IMR-90 (cell line): ENCODE measurements at regions not wholly inside any gene's neighbourhood (a gene's known extent, or its start where the extent isn't known, plus 50 kb on each side); places are given as distances from the start of the nearest gene placed in this dataset.

ENCODE experiments used
- ATAC-seq: fragments of 200-7000 bp; cut with Tn5 transposase; 2 replicates; pipeline ENCODE4 v1.9.1; 2020; ENCODE audit warnings: low read depth, mild to moderate bottlenecking, moderate library complexity
- BruUV-seq: library from RNA; stranded (reverse); fragments of 400-500 nt; replicated peaks from 2 replicates; lab custom pipeline; 2021; lab: Mats Ljungman, UMichigan
- CTCF ChIA-PET: fragments of 300-600 bp; formaldehyde crosslinking; extraction: SDS; loops from one replicate; lab custom pipeline; 2021; ENCODE audit warnings: antibody characterized with exemption; lab: Yijun Ruan, JAX
- POLR2A ChIA-PET: fragments of 300-600 bp; sonication (Branson Sonifier 250); formaldehyde crosslinking; loops from one replicate; lab custom pipeline; 2022; ENCODE audit warnings: antibody characterized with exemption; ENCODE audit not compliant: unreplicated experiment; lab: Charles Lee
- DNase-seq: peaks from one replicate; pipeline ENCODE4 v3.0.0; 2013
- H2AFZ ChIP-seq: replicated peaks from 2 replicates; pipeline ENCODE3; 2013; ENCODE audit warnings: low read length, mild to moderate bottlenecking; ENCODE audit not compliant: poor library complexity
- H2AK5ac ChIP-seq: 2 replicates; pipeline ENCODE4 v1.6.1; 2013; ENCODE audit warnings: low read depth, low read length, inconsistent platforms
- H2AK9ac ChIP-seq: replicated peaks from 2 replicates; pipeline ENCODE3; 2013; ENCODE audit warnings: mild to moderate bottlenecking, low read depth, low read length, moderate library complexity; ENCODE audit not compliant: poor library complexity
- H2BK120ac ChIP-seq: 2 replicates; pipeline ENCODE4 v1.6.1; 2013; ENCODE audit warnings: low read depth, low read length, inconsistent platforms
- H2BK15ac ChIP-seq: 3 replicates; pipeline ENCODE4 v1.6.1; 2013; ENCODE audit warnings: low read depth, low read length, inconsistent platforms
- H2BK20ac ChIP-seq: 2 replicates; pipeline ENCODE4 v1.6.1; 2013; ENCODE audit warnings: low read depth, mild to moderate bottlenecking, inconsistent platforms, low read length, moderate library complexity
- H2BK5ac ChIP-seq: 2 replicates; pipeline ENCODE4 v1.6.1; 2013; ENCODE audit warnings: mild to moderate bottlenecking, low read depth, low read length, inconsistent platforms; ENCODE audit not compliant: poor library complexity, severe bottlenecking
- H3K14ac ChIP-seq: replicated peaks from 2 replicates; pipeline ENCODE4 v1.6.1; 2013; ENCODE audit warnings: low read depth, low read length, inconsistent platforms
- H3K18ac ChIP-seq: 2 replicates; pipeline ENCODE4 v1.6.1; 2013; ENCODE audit warnings: low read depth, low read length, control low read depth
- H3K23ac ChIP-seq: 2 replicates; pipeline ENCODE4 v1.6.1; 2013; ENCODE audit warnings: low read depth, low read length, inconsistent platforms
- H3K27ac ChIP-seq: 2 replicates; pipeline ENCODE4 v1.5.1; 2013; ENCODE audit warnings: mild to moderate bottlenecking, control low read depth, low read length; ENCODE audit not compliant: insufficient read depth
- H3K27me3 ChIP-seq: 2 replicates; pipeline ENCODE4 v1.6.1; 2013; ENCODE audit warnings: low read length; ENCODE audit not compliant: control insufficient read depth, insufficient read depth
- H3K36me3 ChIP-seq: 2 replicates; pipeline ENCODE4 v1.6.1; 2013; ENCODE audit warnings: low read length, mixed read lengths; ENCODE audit not compliant: control insufficient read depth, insufficient read depth
- H3K4ac ChIP-seq: 2 replicates; pipeline ENCODE4 v1.6.1; 2013; ENCODE audit warnings: low read depth, low read length, inconsistent platforms
- H3K4me1 ChIP-seq: 2 replicates; pipeline ENCODE4 v1.6.1; 2013; ENCODE audit warnings: low read length, mixed read lengths; ENCODE audit not compliant: control insufficient read depth, insufficient read depth
- H3K4me2 ChIP-seq: 2 replicates; pipeline ENCODE4 v1.6.1; 2013; ENCODE audit warnings: low read depth, mild to moderate bottlenecking, control low read depth, low read length, moderate library complexity
- H3K4me3 ChIP-seq: 2 replicates; pipeline ENCODE4 v1.5.1; 2013; ENCODE audit warnings: low read depth, mild to moderate bottlenecking, control low read depth, low read length, moderate library complexity; ENCODE audit not compliant: insufficient read depth
- H3K56ac ChIP-seq: 2 replicates; pipeline ENCODE4 v1.6.1; 2013; ENCODE audit warnings: low read length, inconsistent platforms; ENCODE audit not compliant: insufficient read depth; ENCODE audit errors: extremely low read depth
- H3K79me1 ChIP-seq, 2 experiments: 2 replicates each; pipeline ENCODE4 v1.6.1; 2013; ENCODE audit warnings: low read length in 2 of 2, inconsistent platforms in 1 of 2, low read depth in 1 of 2
- H3K9ac ChIP-seq: 2 replicates; pipeline ENCODE4 v1.6.1; 2013; ENCODE audit warnings: low read depth, low read length, control low read depth
- H3K9me1 ChIP-seq: 2 replicates; pipeline ENCODE4 v1.6.1; 2013; ENCODE audit warnings: low read length, inconsistent platforms; ENCODE audit not compliant: insufficient read depth
- H3K9me3 ChIP-seq: 2 replicates; pipeline ENCODE4 v1.6.1; 2013; ENCODE audit warnings: low read length; ENCODE audit not compliant: control insufficient read depth, insufficient read depth
- H4K20me1 ChIP-seq: 2 replicates; pipeline ENCODE4 v1.6.1; 2013; ENCODE audit warnings: low read length, inconsistent platforms; ENCODE audit not compliant: insufficient read depth
- H4K5ac ChIP-seq: 2 replicates; pipeline ENCODE4 v1.6.1; 2013; ENCODE audit warnings: mild to moderate bottlenecking, low read depth, low read length, control low read depth
- H4K8ac ChIP-seq, 2 experiments: 2 replicates each; pipeline ENCODE4 v1.6.1; 2013; ENCODE audit warnings: low read depth in 2 of 2, low read length in 2 of 2, control low read depth in 1 of 2, inconsistent platforms in 1 of 2
- H4K91ac ChIP-seq: 2 replicates; pipeline ENCODE4 v1.6.1; 2013; ENCODE audit warnings: low read depth, low read length, inconsistent platforms; ENCODE audit not compliant: insufficient read depth
- CHD1 ChIP-seq: IDR thresholded peaks from 2 replicates; pipeline ENCODE4 v1.6.1; 2012; ENCODE audit warnings: low read depth, low read length, improper control_type of control experiment
- WGBS, 2 experiments: methylation state at CpG; one replicate each; pipeline versions ENCODE4 v1.1.5 to v1.1.7; 2013; ENCODE audit warnings: missing lambda C conversion rate in 2 of 2; ENCODE audit not compliant: insufficient read length in 1 of 2; ENCODE audit errors: extremely low coverage in 2 of 2; 5-methylcytosine and 5-hydroxymethylcytosine counted together
- dilution Hi-C: fragments of 300-500 bp; cut with HindIII; formaldehyde crosslinking; loops from one replicate; pipeline ENCODE4 v1.14.3; 2018; ENCODE audit warnings: low sequenced_read_pairs; ENCODE audit not compliant: unreplicated experiment
- in situ Hi-C: fragments of 300-500 bp; cut with MboI; formaldehyde crosslinking; loops from 3 replicates; pipeline ENCODE4 v1.14.3; 2019; ENCODE audit warnings: low sequenced_read_pairs, inconsistent platforms, mixed read lengths
- intact Hi-C: fragments of 100-400 bp; cut with micrococcal nuclease; formaldehyde crosslinking; loops from 2 replicates; pipeline ENCODE4 v1.10.0; 2022

DNA sequence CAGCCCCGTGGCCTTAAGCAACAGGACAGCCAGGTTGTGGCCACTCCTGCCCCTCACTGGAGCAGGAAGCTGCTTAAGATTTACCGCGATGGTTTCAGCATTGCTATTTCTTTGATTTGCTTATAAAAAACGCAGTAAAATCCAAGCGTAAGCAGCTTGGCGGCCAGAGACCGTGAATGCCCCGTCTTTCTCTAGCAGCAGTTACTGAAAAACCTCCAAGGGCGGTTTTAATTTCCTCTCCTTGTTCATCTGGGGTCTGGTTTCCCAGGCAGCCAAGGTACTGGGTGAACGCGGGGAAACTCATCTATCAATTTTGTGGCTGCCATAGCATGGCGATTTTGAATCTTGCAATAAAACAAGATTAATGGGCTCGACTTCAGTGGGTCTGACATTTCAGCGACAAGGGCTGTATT, 130.3 kb downstream of the MINAR1 start:
- Histone ChIP-seq H2AFZ (no peak overlapping the region), H3K79me1 (no peaks in the 10 kb centered on the region), H3K14ac (no peak overlapping the region), H3K56ac (no peak overlapping the region), H2AK9ac (no peak overlapping the region), H2BK120ac (no peak overlapping the region), H3K4me3 (no peak overlapping the region), H3K4me1 (no peaks in the 10 kb centered on the region), H2BK5ac (no peak overlapping the region), H3K27ac (no peak overlapping the region), H2BK20ac (no peak overlapping the region), H2BK15ac (no peak overlapping the region), H4K20me1 (no peaks in the 10 kb centered on the region), H4K8ac (no peak overlapping the region), H3K36me3 (no peaks in the 10 kb centered on the region), H4K5ac (no peak overlapping the region), H3K9me3 (no peaks in the 10 kb centered on the region), H3K18ac (no peak overlapping the region), H3K27me3 (no peaks in the 10 kb centered on the region; the same call in 1 of the 2 replicates), H4K91ac (no peak overlapping the region), H3K4me2 (no peak overlapping the region), H3K9me1 (no peaks in the 10 kb centered on the region), H2AK5ac (no peak overlapping the region), H3K9ac (no peak overlapping the region), H3K23ac (no peak overlapping the region), H3K4ac (no peak overlapping the region)
- ATAC-seq (no peak), DNase-seq (no peak)
- ChIA-PET POLR2A (no interaction called here), CTCF (no interaction called here)
- BruUV-seq: no TSS peak
- intact Hi-C loops: no loop called here
- in situ Hi-C loops: no loop called here
- TF ChIP-seq CHD1: no peak
- WGBS, 2 experiments: 79% methylated on average over 8 of the region's 14 CpGs; no CpG with 5 or more reads in 1 of the 2 experiments
- dilution Hi-C loops: no loop called here
